ENCODE measurements at regions not wholly inside any gene's neighbourhood (a gene's known extent, or its start where the extent isn't known, plus 50 kb on each side); places are given as distances from the start of the nearest gene placed in this dataset.

DNA sequence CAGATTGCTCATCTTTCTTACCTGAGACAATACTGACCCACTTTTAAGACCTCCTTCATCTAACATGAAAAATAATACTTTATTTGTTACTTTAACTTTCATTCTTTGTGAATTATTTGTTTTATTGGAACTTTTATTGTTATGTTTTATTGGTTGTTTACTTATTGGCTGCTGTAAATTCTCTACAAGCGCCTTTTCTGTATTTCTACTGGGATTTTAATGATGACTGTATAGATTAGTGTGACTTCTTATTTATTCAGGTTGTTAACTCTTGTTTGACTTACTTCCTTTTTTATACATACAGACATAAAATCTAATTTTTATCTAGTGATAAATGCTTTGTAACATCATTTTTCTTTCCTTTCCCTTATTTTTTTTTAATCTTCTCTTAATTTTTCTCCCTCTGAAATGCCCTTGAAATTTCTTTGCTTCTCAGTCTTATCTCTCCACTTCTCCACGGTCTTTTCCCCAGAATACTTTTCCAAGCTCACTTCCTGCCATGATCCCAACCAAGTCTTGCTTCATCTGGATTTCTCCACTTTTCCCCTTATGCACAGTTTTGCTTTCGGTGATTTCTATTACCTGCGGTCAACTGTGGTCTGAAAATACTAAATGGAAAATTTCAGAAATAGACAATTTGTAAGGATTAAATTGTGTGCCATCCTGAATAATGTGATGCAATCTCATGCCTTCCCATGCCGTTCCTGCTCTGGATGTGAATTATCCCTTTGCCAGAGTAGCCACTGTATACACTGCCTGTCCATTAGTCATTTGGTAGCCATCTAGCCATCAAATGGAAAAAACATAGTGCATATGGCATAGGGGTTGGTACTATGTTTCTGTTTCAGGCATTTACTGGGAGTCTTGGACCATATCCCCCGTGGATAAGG, 265.9 kb downstream of the PRL start:
- no peak for DNase-seq (ENCODE audit: low spot score)
- no peak for TF ChIP-seq CTCF (IDR thresholded peaks at IDR 0.05; ENCODE audit: extremely low read depth, missing control alignments)

DNA sequence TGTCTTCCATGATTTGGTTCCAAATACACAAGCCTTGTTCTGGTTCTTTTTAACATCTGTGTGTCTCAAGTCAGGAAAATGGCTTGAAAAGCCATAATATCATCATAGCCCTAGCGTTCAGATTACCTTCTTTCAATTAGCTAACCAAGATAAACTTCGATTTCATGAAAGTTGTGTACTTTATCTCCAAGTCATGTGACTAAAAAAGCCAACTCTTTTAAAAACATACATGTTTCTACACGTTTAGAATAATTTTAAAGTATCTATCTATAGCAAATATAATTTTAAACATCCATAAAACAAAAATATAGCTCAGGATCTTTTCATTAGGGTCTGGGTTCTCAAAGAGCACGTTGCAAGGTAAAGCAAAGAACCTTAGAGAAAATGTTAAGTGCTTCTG, 261.1 kb downstream of the PRL start:
- DNase-seq (ENCODE audit: low spot score), result no peak
- TF ChIP-seq CTCF (IDR thresholded peaks at IDR 0.05; ENCODE audit: extremely low read depth, missing control alignments), result no peak

GRCh38 chr6:22036275-22036674, 260.6 kb downstream of the PRL start:
- peak; percentile 18 for DNase-seq (ENCODE audit: low spot score)
- TF ChIP-seq CTCF (IDR thresholded peaks at IDR 0.05; ENCODE audit: extremely low read depth, missing control alignments), result no peak

- DNase-seq (ENCODE audit: low spot score), result no peak
These were observed 260.1 kb downstream of the PRL start for GRCh38 chr6:22036699-22037098.

GRCh38 chr6:22041797-22042480, 254.9 kb downstream of the PRL start:
- TF ChIP-seq CTCF (IDR thresholded peaks at IDR 0.05; ENCODE audit: extremely low read depth, missing control alignments), result no peak

More at GRCh38 chr6:22036699-22037098, 260.1 kb downstream of the PRL start:
- no peak for TF ChIP-seq CTCF (IDR thresholded peaks at IDR 0.05; ENCODE audit: extremely low read depth, missing control alignments)

GRCh38 chr6:22042706-22043105, 254.1 kb downstream of the PRL start:
- no peak for DNase-seq (ENCODE audit: low spot score)
- TF ChIP-seq CTCF (IDR thresholded peaks at IDR 0.05; ENCODE audit: extremely low read depth, missing control alignments), result no peak

More at GRCh38 chr6:22041797-22042480, 254.9 kb downstream of the PRL start:
- no peak for DNase-seq (ENCODE audit: low spot score)
